HG03108 (cell line): ENCODE measurements at regions not wholly inside any gene's neighbourhood (a gene's known extent, or its start where the extent isn't known, plus 50 kb on each side); places are given as distances from the start of the nearest gene placed in this dataset.

ENCODE experiments used
- ATAC-seq: cut with Tn5 transposase; IDR thresholded peaks from one replicate; pipeline ENCODE4 v1.9.1; 2021; ENCODE audit warnings: moderate library complexity; ENCODE audit not compliant: unreplicated experiment

- no peak for ATAC-seq
Measured at GRCh38 chr9:108178318-108178717, 677.5 kb downstream of the ACTL7B start.

- ATAC-seq, result no peak
Measured at GRCh38 chr9:108168236-108168850, 678.8 kb upstream of the KLF4 start.

GRCh38 chr9:108167136-108167900 is 677.7 kb upstream of the KLF4 start:
- ATAC-seq, result no peak

- ATAC-seq, result no peak
Measured at GRCh38 chr9:108166519-108166918, 677.0 kb upstream of the KLF4 start.

- no peak for ATAC-seq
Measured at GRCh38 chr9:108163321-108164005, 673.9 kb upstream of the KLF4 start.

- ATAC-seq, result no peak
Measured at GRCh38 chr9:108162664-108163063, 673.1 kb upstream of the KLF4 start.

GRCh38 chr9:108161503-108161902 is 671.9 kb upstream of the KLF4 start:
- no peak for ATAC-seq

GRCh38 chr9:108160706-108161355 is 671.3 kb upstream of the KLF4 start:
- ATAC-seq, result no peak

- no peak for ATAC-seq
Measured at GRCh38 chr9:108160039-108160438, 670.5 kb upstream of the KLF4 start.

GRCh38 chr9:108158236-108158995 is 668.8 kb upstream of the KLF4 start:
- no peak for ATAC-seq

- ATAC-seq, result no peak
Measured at GRCh38 chr9:108156270-108156998, 666.9 kb upstream of the KLF4 start.

GRCh38 chr9:108153416-108153815 is 663.8 kb upstream of the KLF4 start:
- no peak for ATAC-seq

GRCh38 chr9:108150736-108151586 is 661.4 kb upstream of the KLF4 start:
- ATAC-seq, result no peak

GRCh38 chr9:108149326-108149725 is 659.8 kb upstream of the KLF4 start:
- ATAC-seq, result no peak

- ATAC-seq, result no peak
Measured at GRCh38 chr9:108142504-108143201, 653.1 kb upstream of the KLF4 start.

GRCh38 chr9:108142142-108142503 is 652.6 kb upstream of the KLF4 start:
- no peak for ATAC-seq

- ATAC-seq, result no peak
Measured at GRCh38 chr9:108139900-108140299, 650.3 kb upstream of the KLF4 start.

GRCh38 chr9:108138516-108138915 is 648.9 kb upstream of the KLF4 start:
- ATAC-seq, result no peak

- ATAC-seq, result no peak
Measured at GRCh38 chr9:108136656-108137055, 647.1 kb upstream of the KLF4 start.
